Midbrain (tissue), 1 donor: ENCODE measurements at regions not wholly inside any gene's neighbourhood (a gene's known extent, or its start where the extent isn't known, plus 50 kb on each side); places are given as distances from the start of the nearest gene placed in this dataset.
"Not testable (repeated sequence)": the region's sequence is repeated elsewhere in the genome, so short reads cannot be mapped to it uniquely, and the experiment has no call there.

Source experiments
- DNase-seq: peaks from one replicate; lab custom pipeline; 2025; lab: John Stamatoyannopoulos, UW

- no peak for DNase-seq
Measured at GRCh38 chr2:228793116-228793515, 478.0 kb downstream of the PID1 start.

DNA sequence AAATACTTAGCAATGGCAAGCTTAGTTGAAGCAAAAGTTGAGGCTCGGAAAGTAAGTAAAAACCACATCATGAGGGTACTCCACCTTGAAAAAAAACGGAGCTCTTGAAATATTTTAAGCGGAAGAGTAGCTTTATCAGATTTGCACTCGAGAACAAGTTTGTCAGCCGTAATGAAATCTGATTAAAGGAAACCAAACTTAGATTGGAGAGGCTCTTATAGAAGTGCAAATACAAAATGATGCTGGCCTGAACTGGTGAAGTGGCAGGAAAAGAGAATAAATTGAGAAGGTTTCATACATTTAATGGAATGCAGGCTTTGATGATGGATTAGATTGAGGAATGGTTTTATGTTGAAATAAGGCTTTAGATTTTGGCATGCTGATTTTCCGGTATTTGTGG lies 484.2 kb downstream of the PID1 start:
- DNase-seq: no peak

GRCh38 chr2:228782281-228782680 lies 488.8 kb downstream of the PID1 start:
- no peak for DNase-seq

DNA sequence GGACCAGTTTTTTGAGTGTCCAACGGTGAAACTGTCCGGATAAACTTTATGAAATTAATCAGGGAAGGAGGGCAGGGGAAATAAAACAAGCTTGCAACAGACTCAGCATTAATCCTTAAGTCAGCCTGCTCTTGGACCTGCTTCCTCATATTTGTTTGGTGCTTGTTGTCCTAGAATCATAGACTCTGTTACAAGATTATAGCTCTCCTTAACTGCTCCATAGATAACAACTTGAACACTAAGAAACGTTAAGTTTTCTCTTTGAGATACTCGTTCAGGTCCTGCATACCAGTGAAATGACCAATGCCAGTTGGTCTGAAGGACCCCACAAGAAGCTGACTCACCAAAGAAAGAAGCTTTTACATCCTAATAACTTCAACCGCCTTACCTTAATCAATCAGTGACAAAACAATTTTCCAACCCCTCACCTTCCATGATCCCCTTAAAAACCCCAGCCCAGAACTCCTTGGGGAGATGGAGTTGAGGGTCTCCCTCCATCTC lies 493.2 kb downstream of the PID1 start:
- DNase-seq: no peak

- no peak for DNase-seq
Measured at GRCh38 chr2:228774548-228774947, 496.5 kb downstream of the PID1 start.

DNA sequence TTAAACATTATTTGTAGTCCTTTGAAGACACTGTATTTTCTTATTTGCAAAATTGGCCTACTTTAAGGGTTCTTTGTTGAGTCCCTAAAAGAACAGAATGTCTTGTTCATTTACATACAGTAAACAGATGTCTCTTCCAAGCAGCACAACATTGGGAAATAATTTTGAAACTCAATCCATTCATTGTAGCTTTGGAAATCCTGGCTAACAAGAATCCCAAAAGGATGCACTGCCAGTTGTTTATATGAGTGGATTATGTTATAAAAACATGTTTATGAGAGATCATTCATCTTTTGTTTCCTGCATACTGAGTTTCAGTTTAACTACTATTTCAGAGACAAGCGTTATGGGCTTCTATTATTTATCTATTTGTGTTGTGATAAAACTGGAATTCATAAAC lies 499.3 kb downstream of the PID1 start:
- DNase-seq: no peak

DNA sequence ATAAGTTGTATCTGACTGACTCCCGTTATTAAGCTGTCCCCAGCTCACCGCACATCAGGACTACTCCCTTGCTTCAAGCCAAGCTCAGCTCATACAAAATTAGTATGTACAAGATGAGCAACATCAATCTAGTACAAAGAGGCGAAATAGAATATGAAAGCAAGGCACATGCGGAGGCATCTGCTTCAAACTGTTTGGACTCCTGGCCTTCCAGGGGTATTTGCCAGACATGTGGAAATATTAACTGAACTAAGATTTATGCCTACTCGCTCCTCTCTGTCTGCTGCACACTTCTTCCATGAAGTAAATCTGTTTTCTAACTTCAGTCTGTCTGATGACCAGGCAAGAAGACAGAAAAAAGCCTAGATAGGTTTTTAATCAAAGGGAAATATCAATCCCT lies 499.8 kb downstream of the PID1 start:
- no peak for DNase-seq

DNA sequence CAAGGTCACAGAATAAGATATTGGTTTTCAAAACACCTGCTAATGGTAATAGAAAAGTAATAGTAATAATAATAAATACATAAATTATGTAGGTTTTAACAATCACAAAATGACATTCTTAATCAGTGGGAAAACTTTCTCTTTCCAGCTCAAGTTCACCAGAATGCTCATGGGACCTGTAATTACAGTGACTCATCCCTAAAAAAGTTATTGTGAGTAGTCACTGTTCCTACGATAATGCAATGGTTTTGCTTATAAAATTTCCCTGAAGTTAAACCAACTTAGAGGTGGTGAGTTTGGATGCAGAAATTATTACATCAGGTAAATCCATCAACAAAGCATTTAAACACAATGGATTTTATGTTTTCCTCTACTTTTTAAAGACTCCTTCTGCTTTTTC lies 502.3 kb downstream of the PID1 start:
- DNase-seq: no peak

- not testable (repeated sequence) for DNase-seq
Measured at GRCh38 chr2:228768141-228768540, 502.9 kb downstream of the PID1 start.

- no peak for DNase-seq
Measured at GRCh38 chr2:228767196-228767595, 503.9 kb downstream of the PID1 start.

- DNase-seq: no peak
Measured at GRCh38 chr2:228763379-228763981, 507.6 kb downstream of the PID1 start.

- no peak for DNase-seq
Measured at GRCh38 chr2:228762565-228762964, 508.5 kb downstream of the PID1 start.

GRCh38 chr2:228755661-228756060 lies 515.4 kb downstream of the PID1 start:
- not testable (repeated sequence) for DNase-seq

DNA sequence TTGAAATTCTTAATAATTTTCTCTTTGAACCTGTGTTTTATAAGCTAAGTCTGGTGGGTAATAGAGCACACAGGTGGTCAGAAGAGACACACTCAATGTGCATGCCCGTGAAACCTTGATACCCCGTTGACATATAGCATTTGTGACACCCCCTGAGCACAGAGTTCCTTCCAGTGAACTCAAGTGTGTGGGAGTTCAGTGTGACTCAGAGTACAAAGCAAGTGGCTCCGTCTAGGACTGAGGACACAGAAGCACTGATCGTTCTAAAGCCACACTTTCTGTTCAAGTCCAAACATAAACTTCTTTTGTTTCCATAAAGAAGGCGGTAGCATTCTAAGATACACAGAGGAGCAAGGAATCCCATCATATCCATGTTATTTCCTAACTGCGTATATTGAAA lies 523.6 kb downstream of the PID1 start:
- no peak for DNase-seq

DNA sequence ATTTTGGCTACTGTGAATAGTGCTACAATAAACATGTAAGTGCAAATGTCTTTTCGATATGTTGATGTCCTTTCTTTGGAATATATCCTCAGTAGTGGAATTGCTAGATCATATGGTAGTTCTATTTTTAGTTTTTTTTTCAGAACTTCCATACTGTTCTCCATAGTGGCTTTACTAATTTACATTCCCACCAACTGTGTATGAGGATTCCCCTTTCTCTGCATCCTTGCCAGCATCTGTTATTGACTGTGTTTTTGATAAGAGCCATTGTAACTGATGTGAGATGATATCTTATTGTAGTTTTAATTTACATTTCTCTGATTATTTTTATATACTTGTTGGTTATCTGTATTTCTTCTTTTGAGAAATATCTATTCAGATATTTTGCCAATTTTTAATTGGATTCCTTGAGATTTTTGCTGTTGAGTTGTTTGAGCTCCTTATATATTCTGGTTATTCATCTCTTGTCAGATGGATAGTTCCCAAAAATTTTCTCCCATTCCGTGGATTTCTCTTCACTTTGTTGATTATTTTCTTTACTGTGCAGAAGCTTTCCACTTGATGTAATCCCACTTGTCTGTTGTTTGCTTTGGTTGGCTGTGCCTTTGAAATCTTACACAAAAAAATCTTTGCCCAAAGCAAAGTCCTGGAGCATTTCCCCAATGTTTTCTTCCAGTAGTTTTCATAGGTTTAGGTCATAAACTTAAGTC lies 532.3 kb downstream of the PID1 start:
- no peak for DNase-seq

- no peak for DNase-seq
Measured at GRCh38 chr2:228735697-228736096, 535.4 kb downstream of the PID1 start.

DNA sequence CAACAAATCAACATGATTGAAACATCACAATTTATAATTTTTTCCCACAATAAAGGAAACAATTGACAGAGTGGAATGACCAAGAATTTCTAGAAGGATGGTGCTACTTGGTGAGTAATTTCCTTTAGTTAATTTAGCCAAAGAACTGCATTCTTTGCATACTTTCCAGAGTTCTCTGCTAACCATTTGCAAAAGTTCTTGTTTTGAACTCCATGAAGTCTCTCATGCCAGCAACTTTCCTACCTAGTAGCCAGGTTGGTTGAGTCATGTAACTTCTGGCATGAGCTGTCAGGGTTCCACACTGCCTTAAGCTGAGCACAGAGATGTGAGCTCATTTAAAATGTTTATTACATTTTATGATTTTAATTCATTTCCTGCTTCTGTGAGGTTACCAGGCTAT lies 539.6 kb downstream of the PID1 start:
- DNase-seq: no peak

GRCh38 chr2:228728961-228729360 lies 542.1 kb downstream of the PID1 start:
- DNase-seq: no peak

GRCh38 chr2:228725031-228725430 lies 543.5 kb upstream of the SPHKAP start:
- DNase-seq: no peak

- DNase-seq: no peak
Measured at GRCh38 chr2:228723599-228723998, 542.1 kb upstream of the SPHKAP start.

GRCh38 chr2:228722311-228722710 lies 540.8 kb upstream of the SPHKAP start:
- DNase-seq: no peak

GRCh38 chr2:228720895-228721294 lies 539.4 kb upstream of the SPHKAP start:
- no peak for DNase-seq

GRCh38 chr2:228709788-228710371 lies 528.4 kb upstream of the SPHKAP start:
- no peak for DNase-seq
